Astrocyte (in vitro differentiated cells and primary cell): ENCODE measurements at regions not wholly inside any gene's neighbourhood (a gene's known extent, or its start where the extent isn't known, plus 50 kb on each side); places are given as distances from the start of the nearest gene placed in this dataset.

Experiments
- EZH2 ChIP-seq: IDR thresholded peaks from 2 replicates; pipeline ENCODE4 v1.6.1; 2012; ENCODE audit warnings: mild to moderate bottlenecking, low read length, inconsistent platforms; ENCODE audit not compliant: insufficient read depth
- TF ChIP-seq, protein P1 (sequence below): IDR thresholded peaks from 2 replicates; pipeline ENCODE4 v1.5.1; 2011; ENCODE audit warnings: low read depth, mild to moderate bottlenecking, inconsistent platforms, low read length, moderate library complexity; ENCODE audit not compliant: insufficient read depth

- TF ChIP-seq, protein P1, sequence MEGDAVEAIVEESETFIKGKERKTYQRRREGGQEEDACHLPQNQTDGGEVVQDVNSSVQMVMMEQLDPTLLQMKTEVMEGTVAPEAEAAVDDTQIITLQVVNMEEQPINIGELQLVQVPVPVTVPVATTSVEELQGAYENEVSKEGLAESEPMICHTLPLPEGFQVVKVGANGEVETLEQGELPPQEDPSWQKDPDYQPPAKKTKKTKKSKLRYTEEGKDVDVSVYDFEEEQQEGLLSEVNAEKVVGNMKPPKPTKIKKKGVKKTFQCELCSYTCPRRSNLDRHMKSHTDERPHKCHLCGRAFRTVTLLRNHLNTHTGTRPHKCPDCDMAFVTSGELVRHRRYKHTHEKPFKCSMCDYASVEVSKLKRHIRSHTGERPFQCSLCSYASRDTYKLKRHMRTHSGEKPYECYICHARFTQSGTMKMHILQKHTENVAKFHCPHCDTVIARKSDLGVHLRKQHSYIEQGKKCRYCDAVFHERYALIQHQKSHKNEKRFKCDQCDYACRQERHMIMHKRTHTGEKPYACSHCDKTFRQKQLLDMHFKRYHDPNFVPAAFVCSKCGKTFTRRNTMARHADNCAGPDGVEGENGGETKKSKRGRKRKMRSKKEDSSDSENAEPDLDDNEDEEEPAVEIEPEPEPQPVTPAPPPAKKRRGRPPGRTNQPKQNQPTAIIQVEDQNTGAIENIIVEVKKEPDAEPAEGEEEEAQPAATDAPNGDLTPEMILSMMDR, result no peak
- TF ChIP-seq EZH2, result no peak
Observed at GRCh38 chr7:146057958-146058357, 58.6 kb upstream of the CNTNAP2 start.
